HCT116 (cell line): ENCODE measurements at regions not wholly inside any gene's neighbourhood (a gene's known extent, or its start where the extent isn't known, plus 50 kb on each side); places are given as distances from the start of the nearest gene placed in this dataset.

ENCODE experiments used
- FOSL1 ChIP-seq: IDR thresholded peaks from 2 replicates; pipeline ENCODE4 v1.6.1; 2012; ENCODE audit warnings: low read depth
- POLR2A ChIP-seq: IDR thresholded peaks from 2 replicates; pipeline ENCODE4 v1.7.0; 2011; ENCODE audit warnings: borderline replicate concordance; ENCODE audit not compliant: insufficient read depth, insufficient read length; ENCODE audit errors: extremely low read depth

DNA sequence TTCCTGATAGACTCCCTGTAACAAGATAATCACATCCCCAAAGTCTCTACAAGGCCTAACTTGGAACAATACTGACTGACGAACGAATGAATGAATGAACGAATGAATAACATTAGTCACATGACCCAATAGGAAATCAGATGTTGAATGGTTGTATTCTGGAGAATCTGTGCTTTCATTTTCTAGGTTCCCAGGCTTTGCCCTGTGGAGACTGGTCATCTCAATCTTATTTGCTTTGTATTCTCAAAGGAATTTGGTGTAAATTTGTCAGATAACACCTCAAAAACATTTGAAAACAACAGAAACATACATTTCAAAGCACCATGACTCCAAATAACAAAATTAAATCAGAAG is 69.6 kb upstream of the COL1A2 start:
- no peak for TF ChIP-seq POLR2A
- no peak for TF ChIP-seq FOSL1
